ENCODE measurements at regions not wholly inside any gene's neighbourhood (a gene's known extent, or its start where the extent isn't known, plus 50 kb on each side); places are given as distances from the start of the nearest gene placed in this dataset.

GRCh38 chr1:213661302-213661701, 326.5 kb upstream of the PROX1 start:
- TF ChIP-seq TAF1 (IDR thresholded peaks at IDR 0.05; ENCODE audit: borderline replicate concordance, low read depth, low read length) (no peak), POLR2A (IDR thresholded peaks at IDR 0.05; ENCODE audit: low read depth, low read length) (no peak)
- DNase-seq (ENCODE audit: insufficient read length) (no peak), FAIRE-seq (no peak)

GRCh38 chr1:213666113-213666512, 321.7 kb upstream of the PROX1 start:
- TF ChIP-seq POLR2A (IDR thresholded peaks at IDR 0.05; ENCODE audit: low read depth, low read length) (no peak), TAF1 (IDR thresholded peaks at IDR 0.05; ENCODE audit: borderline replicate concordance, low read depth, low read length) (no peak), POLR2AphosphoS5 (IDR thresholded peaks at IDR 0.05; ENCODE audit: low read depth, low read length) (no peak)
- DNase-seq (ENCODE audit: insufficient read length), result no peak
- FAIRE-seq, result no peak

- FAIRE-seq (no peak), DNase-seq (ENCODE audit: insufficient read length) (no peak)
- TF ChIP-seq TAF1 (IDR thresholded peaks at IDR 0.05; ENCODE audit: borderline replicate concordance, low read depth, low read length) (no peak), POLR2AphosphoS5 (IDR thresholded peaks at IDR 0.05; ENCODE audit: low read depth, low read length) (no peak)
Measured at GRCh38 chr1:213666922-213667321, 320.9 kb upstream of the PROX1 start.

- DNase-seq (ENCODE audit: insufficient read length) (no peak), FAIRE-seq (no peak)
- no peak for TF ChIP-seq TAF1 (IDR thresholded peaks at IDR 0.05; ENCODE audit: borderline replicate concordance, low read depth, low read length)
- TF ChIP-seq POLR2A (IDR thresholded peaks at IDR 0.05; ENCODE audit: low read depth, low read length), result no peak
- TF ChIP-seq POLR2AphosphoS5 (IDR thresholded peaks at IDR 0.05; ENCODE audit: low read depth, low read length), result no peak
Measured at GRCh38 chr1:213669512-213669911, 318.3 kb upstream of the PROX1 start.

GRCh38 chr1:213669964-213670691, 317.6 kb upstream of the PROX1 start:
- TF ChIP-seq POLR2A (IDR thresholded peaks at IDR 0.05; ENCODE audit: low read depth, low read length) (no peak), TAF1 (IDR thresholded peaks at IDR 0.05; ENCODE audit: borderline replicate concordance, low read depth, low read length) (no peak), POLR2AphosphoS5 (IDR thresholded peaks at IDR 0.05; ENCODE audit: low read depth, low read length) (no peak)
- no peak for FAIRE-seq
- DNase-seq (ENCODE audit: insufficient read length), result no peak

- DNase-seq (ENCODE audit: insufficient read length), result no peak
- FAIRE-seq, result no peak
- TF ChIP-seq POLR2AphosphoS5 (IDR thresholded peaks at IDR 0.05; ENCODE audit: low read depth, low read length) (no peak), POLR2A (IDR thresholded peaks at IDR 0.05; ENCODE audit: low read depth, low read length) (no peak), TAF1 (IDR thresholded peaks at IDR 0.05; ENCODE audit: borderline replicate concordance, low read depth, low read length) (no peak)
Measured at GRCh38 chr1:213670692-213671023, 317.1 kb upstream of the PROX1 start.

GRCh38 chr1:213675043-213675442, 312.7 kb upstream of the PROX1 start:
- TF ChIP-seq TAF1 (IDR thresholded peaks at IDR 0.05; ENCODE audit: borderline replicate concordance, low read depth, low read length) (no peak), POLR2A (IDR thresholded peaks at IDR 0.05; ENCODE audit: low read depth, low read length) (no peak), POLR2AphosphoS5 (IDR thresholded peaks at IDR 0.05; ENCODE audit: low read depth, low read length) (no peak)
- DNase-seq (ENCODE audit: insufficient read length) (no peak), FAIRE-seq (no peak)

GRCh38 chr1:213676736-213677135, 311.0 kb upstream of the PROX1 start:
- DNase-seq (ENCODE audit: insufficient read length) (no peak), FAIRE-seq (no peak)
- no peak for TF ChIP-seq TAF1 (IDR thresholded peaks at IDR 0.05; ENCODE audit: borderline replicate concordance, low read depth, low read length)

- TF ChIP-seq POLR2AphosphoS5 (IDR thresholded peaks at IDR 0.05; ENCODE audit: low read depth, low read length) (no peak), TAF1 (IDR thresholded peaks at IDR 0.05; ENCODE audit: borderline replicate concordance, low read depth, low read length) (no peak)
- FAIRE-seq (no peak), DNase-seq (ENCODE audit: insufficient read length) (no peak)
Measured at GRCh38 chr1:213678348-213678747, 309.4 kb upstream of the PROX1 start.

- no peak for FAIRE-seq
- no peak for TF ChIP-seq POLR2AphosphoS5 (IDR thresholded peaks at IDR 0.05; ENCODE audit: low read depth, low read length)
- no peak for TF ChIP-seq TAF1 (IDR thresholded peaks at IDR 0.05; ENCODE audit: borderline replicate concordance, low read depth, low read length)
- no peak for TF ChIP-seq POLR2A (IDR thresholded peaks at IDR 0.05; ENCODE audit: low read depth, low read length)
- DNase-seq (ENCODE audit: insufficient read length), result no peak
Measured at GRCh38 chr1:213678753-213679152, 309.0 kb upstream of the PROX1 start.

- FAIRE-seq (no peak), DNase-seq (ENCODE audit: insufficient read length) (no peak)
- TF ChIP-seq POLR2A (IDR thresholded peaks at IDR 0.05; ENCODE audit: low read depth, low read length) (no peak), TAF1 (IDR thresholded peaks at IDR 0.05; ENCODE audit: borderline replicate concordance, low read depth, low read length) (no peak), POLR2AphosphoS5 (IDR thresholded peaks at IDR 0.05; ENCODE audit: low read depth, low read length) (no peak)
Measured at GRCh38 chr1:213679153-213679552, 308.6 kb upstream of the PROX1 start.

- TF ChIP-seq TAF1 (IDR thresholded peaks at IDR 0.05; ENCODE audit: borderline replicate concordance, low read depth, low read length) (no peak), POLR2AphosphoS5 (IDR thresholded peaks at IDR 0.05; ENCODE audit: low read depth, low read length) (no peak), POLR2A (IDR thresholded peaks at IDR 0.05; ENCODE audit: low read depth, low read length) (no peak)
- FAIRE-seq (no peak), DNase-seq (ENCODE audit: insufficient read length) (no peak)
Measured at GRCh38 chr1:213680677-213681325, 307.0 kb upstream of the PROX1 start.

Data from GM12892 (cell line).